Esophagus squamous epithelium (tissue), 4 donors: ENCODE measurements at regions not wholly inside any gene's neighbourhood (a gene's known extent, or its start where the extent isn't known, plus 50 kb on each side); places are given as distances from the start of the nearest gene placed in this dataset.

Source experiments
- POLR2A ChIP-seq, 4 donors: fragments of 450-650 bp; IDR thresholded peaks; one replicate each; pipeline ENCODE4 v1.6.1; 2017; ENCODE audit warnings: antibody characterized with exemption in 4 of 4, mild to moderate bottlenecking in 4 of 4, moderate library complexity in 3 of 4
- TF ChIP-seq, protein P1 (sequence below), 6 experiments: fragments of 450-650 bp in 4 of 6; fragments of 200-600 bp in 2 of 6; sonication (generic) in 2 of 6; IDR thresholded peaks; one replicate each; pipeline ENCODE4 v1.5.1; 2016 to 2019; ENCODE audit warnings: antibody characterized with exemption in 6 of 6, mild to moderate bottlenecking in 4 of 6, moderate library complexity in 4 of 6

DNA sequence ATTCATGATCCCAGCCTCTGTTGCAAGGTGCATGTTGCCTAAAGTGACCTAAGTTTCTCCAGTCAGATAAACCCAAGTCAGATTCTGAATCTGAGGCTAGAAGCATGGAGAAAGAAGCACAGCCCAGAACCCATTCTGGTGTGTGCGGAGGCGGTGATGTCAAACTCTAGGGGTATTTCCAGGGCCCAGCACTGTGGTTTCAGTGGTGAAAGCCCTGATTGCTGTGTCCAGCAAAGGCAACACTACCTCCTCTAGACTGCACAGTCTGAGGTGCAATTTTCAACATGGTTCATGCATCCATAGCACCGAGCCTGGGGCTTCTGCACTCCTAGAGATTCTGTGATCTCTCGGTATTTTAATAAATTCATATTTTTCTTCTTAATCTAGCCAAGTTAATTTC, 264.8 kb upstream of the KLHL29 start:
- TF ChIP-seq, protein P1, sequence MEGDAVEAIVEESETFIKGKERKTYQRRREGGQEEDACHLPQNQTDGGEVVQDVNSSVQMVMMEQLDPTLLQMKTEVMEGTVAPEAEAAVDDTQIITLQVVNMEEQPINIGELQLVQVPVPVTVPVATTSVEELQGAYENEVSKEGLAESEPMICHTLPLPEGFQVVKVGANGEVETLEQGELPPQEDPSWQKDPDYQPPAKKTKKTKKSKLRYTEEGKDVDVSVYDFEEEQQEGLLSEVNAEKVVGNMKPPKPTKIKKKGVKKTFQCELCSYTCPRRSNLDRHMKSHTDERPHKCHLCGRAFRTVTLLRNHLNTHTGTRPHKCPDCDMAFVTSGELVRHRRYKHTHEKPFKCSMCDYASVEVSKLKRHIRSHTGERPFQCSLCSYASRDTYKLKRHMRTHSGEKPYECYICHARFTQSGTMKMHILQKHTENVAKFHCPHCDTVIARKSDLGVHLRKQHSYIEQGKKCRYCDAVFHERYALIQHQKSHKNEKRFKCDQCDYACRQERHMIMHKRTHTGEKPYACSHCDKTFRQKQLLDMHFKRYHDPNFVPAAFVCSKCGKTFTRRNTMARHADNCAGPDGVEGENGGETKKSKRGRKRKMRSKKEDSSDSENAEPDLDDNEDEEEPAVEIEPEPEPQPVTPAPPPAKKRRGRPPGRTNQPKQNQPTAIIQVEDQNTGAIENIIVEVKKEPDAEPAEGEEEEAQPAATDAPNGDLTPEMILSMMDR (IDR thresholded peaks at IDR 0.05): no peak
- TF ChIP-seq POLR2A (IDR thresholded peaks at IDR 0.05): no peak
